PC-3 (cell line): ENCODE measurements at regions not wholly inside any gene's neighbourhood (a gene's known extent, or its start where the extent isn't known, plus 50 kb on each side); places are given as distances from the start of the nearest gene placed in this dataset.

Source experiments
- ATAC-seq: fragments of 200-7000 bp; cut with Tn5 transposase; 2 replicates; pipeline ENCODE4 v1.9.1; 2020; ENCODE audit warnings: mild to moderate bottlenecking, moderate library complexity
- BruUV-seq: library from RNA; stranded (reverse); fragments of 400-500 nt; replicated peaks from 2 replicates; lab custom pipeline; 2021; lab: Mats Ljungman, UMichigan
- CTCF ChIA-PET: fragments of 300-600 bp; sonication (Branson Sonifier 250); formaldehyde crosslinking; loops from one replicate; lab custom pipeline; 2022; ENCODE audit warnings: antibody characterized with exemption; lab: Charles Lee
- POLR2A ChIA-PET: fragments of 300-600 bp; sonication (Branson Sonifier 250); formaldehyde crosslinking; loops from one replicate; lab custom pipeline; 2022; ENCODE audit warnings: antibody characterized with exemption; ENCODE audit not compliant: unreplicated experiment; lab: Charles Lee
- DNase-seq: peaks from one replicate; pipeline ENCODE4 v3.0.0-alpha.2; 2015
- H2AFZ ChIP-seq: fragments of 300-600 bp; sonication (generic); 2 replicates; pipeline ENCODE4 v1.6.0; 2016; ENCODE audit warnings: antibody characterized with exemption, low read length
- H3F3A ChIP-seq: fragments of 300-600 bp; sonication (generic); one replicate; pipeline ENCODE4 v1.6.0; 2017; ENCODE audit warnings: antibody characterized with exemption, low read length, control low read depth, mild to moderate bottlenecking; ENCODE audit not compliant: unreplicated experiment
- H3K27ac ChIP-seq: fragments of 300-600 bp; sonication (generic); 2 replicates; pipeline ENCODE4 v1.5.1; 2016; ENCODE audit warnings: mild to moderate bottlenecking, low read length
- H3K27me3 ChIP-seq: fragments of 300-600 bp; sonication (generic); 2 replicates; pipeline ENCODE4 v1.6.1; 2016; ENCODE audit warnings: low read length, mixed read lengths
- H3K36me3 ChIP-seq: fragments of 300-600 bp; sonication (generic); 2 replicates; pipeline ENCODE4 v1.6.1; 2016; ENCODE audit warnings: low read depth, mixed run types, low read length, mixed read lengths
- H3K4me1 ChIP-seq: fragments of 300-600 bp; sonication (generic); 2 replicates; pipeline ENCODE4 v1.5.1; 2016; ENCODE audit warnings: low read length; ENCODE audit not compliant: insufficient read depth
- H3K4me2 ChIP-seq: fragments of 300-600 bp; sonication (generic); 2 replicates; pipeline ENCODE4 v1.6.0; 2016; ENCODE audit warnings: low read length
- H3K4me3 ChIP-seq: fragments of 300-600 bp; sonication (generic); 2 replicates; pipeline ENCODE4 v1.5.1; 2016; ENCODE audit warnings: mild to moderate bottlenecking, low read length, mixed read lengths
- H3K79me2 ChIP-seq: fragments of 300-600 bp; sonication (generic); 2 replicates; pipeline ENCODE4 v1.6.1; 2017; ENCODE audit warnings: low read length, mixed read lengths
- H3K9ac ChIP-seq: fragments of 300-600 bp; sonication (generic); 2 replicates; pipeline ENCODE4 v1.6.0; 2016; ENCODE audit warnings: mild to moderate bottlenecking, low read length
- H3K9me2 ChIP-seq: fragments of 300-600 bp; sonication (generic); replicated peaks from 2 replicates; pipeline ENCODE4 v1.6.1; 2016; ENCODE audit warnings: mixed run types, low read length, mixed read lengths
- H3K9me3 ChIP-seq: fragments of 300-600 bp; sonication (generic); 2 replicates; pipeline ENCODE4 v1.6.1; 2016; ENCODE audit warnings: low read length, mixed read lengths
- H4K20me1 ChIP-seq: fragments of 300-600 bp; sonication (generic); 2 replicates; pipeline ENCODE4 v1.6.1; 2016; ENCODE audit warnings: low read length, mixed read lengths
- EZH2 ChIP-seq: fragments of 300-600 bp; sonication (generic); IDR thresholded peaks from one replicate; pipeline ENCODE4 v1.6.1; 2017; ENCODE audit warnings: antibody characterized with exemption, mild to moderate bottlenecking, low read length; ENCODE audit not compliant: unreplicated experiment
- EZH2phosphoT487 ChIP-seq: fragments of 300-600 bp; sonication (generic); IDR thresholded peaks from 2 replicates; pipeline ENCODE4 v1.6.1; 2018; ENCODE audit warnings: mild to moderate bottlenecking, antibody characterized with exemption, low read length, borderline replicate concordance
- intact Hi-C: fragments of 100-400 bp; cut with micrococcal nuclease; formaldehyde crosslinking; loops from 2 replicates; pipeline ENCODE4 v1.9.0; 2023
- TF ChIP-seq, protein P1 (sequence below): fragments of 300-600 bp; sonication (generic); conservative IDR thresholded peaks from 2 replicates; pipeline ENCODE4 v1.5.1; 2017; ENCODE audit warnings: antibody characterized with exemption, low read depth, mild to moderate bottlenecking, low read length

GRCh38 chr4:125091541-125091940, 223.2 kb upstream of the FAT4 start:
- POLR2A ChIA-PET: no interaction called here
- no peaks in the 10 kb centered on the region for H3K9me2 ChIP-seq
- no peak for TF ChIP-seq EZH2phosphoT487
- H3K4me1 ChIP-seq: no peaks in the 10 kb centered on the region
- H3K9ac ChIP-seq: no peak overlapping the region
- no peaks in the 10 kb centered on the region for H3K36me3 ChIP-seq
- H2AFZ ChIP-seq: no peak overlapping the region
- H3K79me2 ChIP-seq: no peaks in the 10 kb centered on the region
- H3K4me2 ChIP-seq: no peak overlapping the region
- BruUV-seq: no TSS peak
- ATAC-seq: no peak
- no peaks in the 10 kb centered on the region for H3K9me3 ChIP-seq
- no peaks in the 10 kb centered on the region for H3K27me3 ChIP-seq
- H3K27ac ChIP-seq: no peak overlapping the region
- intact Hi-C loops: no loop called here
- H3K4me3 ChIP-seq: no peak overlapping the region
- no peaks in the 10 kb centered on the region for H3F3A ChIP-seq
- no peaks in the 10 kb centered on the region for H4K20me1 ChIP-seq
- no peak for DNase-seq
- CTCF ChIA-PET: no interaction called here

- H3K4me2 ChIP-seq: no peak overlapping the region
- H3K9me2 ChIP-seq: no peaks in the 10 kb centered on the region
- H3F3A ChIP-seq: no peaks in the 10 kb centered on the region
- TF ChIP-seq EZH2 (no peak), EZH2phosphoT487 (no peak)
- TF ChIP-seq, protein P1, sequence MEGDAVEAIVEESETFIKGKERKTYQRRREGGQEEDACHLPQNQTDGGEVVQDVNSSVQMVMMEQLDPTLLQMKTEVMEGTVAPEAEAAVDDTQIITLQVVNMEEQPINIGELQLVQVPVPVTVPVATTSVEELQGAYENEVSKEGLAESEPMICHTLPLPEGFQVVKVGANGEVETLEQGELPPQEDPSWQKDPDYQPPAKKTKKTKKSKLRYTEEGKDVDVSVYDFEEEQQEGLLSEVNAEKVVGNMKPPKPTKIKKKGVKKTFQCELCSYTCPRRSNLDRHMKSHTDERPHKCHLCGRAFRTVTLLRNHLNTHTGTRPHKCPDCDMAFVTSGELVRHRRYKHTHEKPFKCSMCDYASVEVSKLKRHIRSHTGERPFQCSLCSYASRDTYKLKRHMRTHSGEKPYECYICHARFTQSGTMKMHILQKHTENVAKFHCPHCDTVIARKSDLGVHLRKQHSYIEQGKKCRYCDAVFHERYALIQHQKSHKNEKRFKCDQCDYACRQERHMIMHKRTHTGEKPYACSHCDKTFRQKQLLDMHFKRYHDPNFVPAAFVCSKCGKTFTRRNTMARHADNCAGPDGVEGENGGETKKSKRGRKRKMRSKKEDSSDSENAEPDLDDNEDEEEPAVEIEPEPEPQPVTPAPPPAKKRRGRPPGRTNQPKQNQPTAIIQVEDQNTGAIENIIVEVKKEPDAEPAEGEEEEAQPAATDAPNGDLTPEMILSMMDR: no peak
- BruUV-seq: no TSS peak
- no peaks in the 10 kb centered on the region for H3K4me1 ChIP-seq
- CTCF ChIA-PET: no interaction called here
- intact Hi-C loops: no loop called here
- no peaks in the 10 kb centered on the region for H4K20me1 ChIP-seq
- no peaks in the 10 kb centered on the region for H3K36me3 ChIP-seq
- DNase-seq: no peak
- H3K27me3 ChIP-seq: no peaks in the 10 kb centered on the region
- H3K9me3 ChIP-seq: no peaks in the 10 kb centered on the region
- H3K9ac ChIP-seq: no peak overlapping the region
- no peak overlapping the region for H3K4me3 ChIP-seq
- no peaks in the 10 kb centered on the region for H3K79me2 ChIP-seq
- no peak for ATAC-seq
- no peak overlapping the region for H3K27ac ChIP-seq
- POLR2A ChIA-PET: no interaction called here
- H2AFZ ChIP-seq: no peak overlapping the region
Measured at GRCh38 chr4:125091101-125091500, 223.7 kb upstream of the FAT4 start.

- no peak for DNase-seq
- Histone ChIP-seq H3K79me2 (no peaks in the 10 kb centered on the region), H3K4me3 (no peak overlapping the region), H3F3A (no peaks in the 10 kb centered on the region), H3K36me3 (no peaks in the 10 kb centered on the region), H3K4me2 (no peak overlapping the region), H3K27me3 (no peaks in the 10 kb centered on the region), H3K9me2 (no peaks in the 10 kb centered on the region), H3K4me1 (no peaks in the 10 kb centered on the region), H3K9ac (no peak overlapping the region), H3K27ac (no peak overlapping the region), H2AFZ (no peak overlapping the region), H3K9me3 (no peaks in the 10 kb centered on the region), H4K20me1 (no peaks in the 10 kb centered on the region)
- POLR2A ChIA-PET: no interaction called here
- TF ChIP-seq EZH2 (no peak), EZH2phosphoT487 (no peak)
- TF ChIP-seq, protein P1: no peak
- ATAC-seq: no peak
- intact Hi-C loops: no loop called here
- BruUV-seq: no TSS peak
- CTCF ChIA-PET: no interaction called here
Measured at GRCh38 chr4:125084608-125085007, 230.1 kb upstream of the FAT4 start.
